ENCODE measurements at regions not wholly inside any gene's neighbourhood (a gene's known extent, or its start where the extent isn't known, plus 50 kb on each side); places are given as distances from the start of the nearest gene placed in this dataset.

DNA sequence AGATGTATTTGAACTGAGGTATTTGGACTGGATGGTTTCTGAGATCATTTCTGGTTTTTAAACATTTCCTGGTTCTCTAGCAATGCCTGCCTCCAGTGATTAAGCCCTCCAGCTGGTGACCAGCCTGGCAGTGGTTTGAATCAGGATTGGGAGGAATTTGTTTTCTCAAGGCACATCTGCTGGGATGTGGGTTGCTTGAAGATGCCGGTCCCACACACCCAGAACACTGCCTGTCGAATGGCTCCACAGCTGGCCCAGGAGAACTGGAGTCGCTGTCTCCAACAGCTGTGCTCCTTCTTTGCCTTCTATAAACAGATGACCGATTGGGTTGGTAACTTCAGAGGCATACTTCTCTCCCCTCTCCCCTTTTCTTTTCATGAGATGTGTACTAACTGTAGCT is 258.0 kb upstream of the DDHD1 start:
- no peaks in the 10 kb centered on the region for H3K9me3 ChIP-seq
- 80 to 91% methylated on average over 4 of the region's 4 CpGs for WGBS, 2 donors
- TF ChIP-seq, protein P1, sequence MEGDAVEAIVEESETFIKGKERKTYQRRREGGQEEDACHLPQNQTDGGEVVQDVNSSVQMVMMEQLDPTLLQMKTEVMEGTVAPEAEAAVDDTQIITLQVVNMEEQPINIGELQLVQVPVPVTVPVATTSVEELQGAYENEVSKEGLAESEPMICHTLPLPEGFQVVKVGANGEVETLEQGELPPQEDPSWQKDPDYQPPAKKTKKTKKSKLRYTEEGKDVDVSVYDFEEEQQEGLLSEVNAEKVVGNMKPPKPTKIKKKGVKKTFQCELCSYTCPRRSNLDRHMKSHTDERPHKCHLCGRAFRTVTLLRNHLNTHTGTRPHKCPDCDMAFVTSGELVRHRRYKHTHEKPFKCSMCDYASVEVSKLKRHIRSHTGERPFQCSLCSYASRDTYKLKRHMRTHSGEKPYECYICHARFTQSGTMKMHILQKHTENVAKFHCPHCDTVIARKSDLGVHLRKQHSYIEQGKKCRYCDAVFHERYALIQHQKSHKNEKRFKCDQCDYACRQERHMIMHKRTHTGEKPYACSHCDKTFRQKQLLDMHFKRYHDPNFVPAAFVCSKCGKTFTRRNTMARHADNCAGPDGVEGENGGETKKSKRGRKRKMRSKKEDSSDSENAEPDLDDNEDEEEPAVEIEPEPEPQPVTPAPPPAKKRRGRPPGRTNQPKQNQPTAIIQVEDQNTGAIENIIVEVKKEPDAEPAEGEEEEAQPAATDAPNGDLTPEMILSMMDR (IDR thresholded peaks at IDR 0.05) = no peak
- TF ChIP-seq EP300 (IDR thresholded peaks at IDR 0.05) (no peak), POLR2A (IDR thresholded peaks at IDR 0.05) (no peak)

DNA sequence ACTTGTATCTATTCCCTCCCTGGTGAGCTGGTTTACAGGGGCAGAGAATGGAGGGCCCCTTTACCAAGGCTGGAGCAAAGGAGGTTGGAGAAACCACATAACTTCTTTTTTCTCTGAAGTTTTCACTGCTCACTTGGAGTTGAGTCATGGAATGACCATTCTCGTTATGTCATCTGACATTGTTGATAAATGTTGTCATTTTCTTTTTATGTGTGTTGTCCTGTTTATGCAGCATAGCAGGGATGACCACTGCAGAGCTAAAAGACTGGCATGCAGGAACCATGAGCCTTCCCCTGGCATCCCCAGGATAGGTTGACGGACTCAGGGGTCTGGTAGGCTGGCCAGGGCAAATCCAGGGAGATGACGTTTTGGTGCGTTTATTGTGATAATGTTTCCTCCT is 256.8 kb upstream of the DDHD1 start:
- Histone ChIP-seq H3K9me3 (no peaks in the 10 kb centered on the region), H3K36me3 (no peaks in the 10 kb centered on the region), H3K4me1 (peaks cover 0 to 4% (median 0%) of the 10 kb centered on the region in 4 donors), H3K4me3 (no peak overlapping the region), H3K27ac (no peak overlapping the region), H3K27me3 (no peaks in the 10 kb centered on the region)
- TF ChIP-seq POLR2A (IDR thresholded peaks at IDR 0.05) = no peak
- TF ChIP-seq EP300 (IDR thresholded peaks at IDR 0.05) = no peak
- TF ChIP-seq, protein P1 (IDR thresholded peaks at IDR 0.05) = no peak
- WGBS, 2 donors = 78 to 79% methylated on average over 4 of the region's 4 CpGs
- no peak for DNase-seq (ENCODE audit: low spot score in 2 of 2)

More for the DNA sequence above, 258.0 kb upstream of the DDHD1 start:
- H3K36me3 ChIP-seq = no peaks in the 10 kb centered on the region
- peaks cover 0 to 4% (median 0%) of the 10 kb centered on the region in 4 donors for H3K4me1 ChIP-seq
- H3K27me3 ChIP-seq = no peaks in the 10 kb centered on the region
- no peak overlapping the region for H3K4me3 ChIP-seq
- DNase-seq (ENCODE audit: low spot score in 2 of 2) = no peak
- H3K27ac ChIP-seq = no peak overlapping the region

DNA sequence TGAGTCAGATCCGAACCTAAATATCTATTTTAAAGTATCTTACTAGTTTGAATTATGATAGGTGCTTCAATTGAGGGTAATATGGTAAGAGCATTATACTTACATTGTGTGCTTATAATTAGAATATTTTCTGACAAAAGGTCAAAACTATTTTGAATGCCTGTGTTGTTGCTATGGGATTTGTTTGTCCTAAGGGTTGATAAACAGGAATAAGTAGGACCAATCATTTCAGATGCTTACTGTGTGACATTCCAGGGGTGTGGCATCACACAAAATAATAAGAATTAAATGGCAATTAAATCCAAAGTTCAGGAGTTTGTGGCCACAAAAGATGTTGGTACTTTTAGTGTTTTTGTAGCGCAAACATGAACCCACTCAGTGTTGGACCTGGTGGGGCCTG is 256.2 kb upstream of the DDHD1 start:
- no peak for DNase-seq (ENCODE audit: low spot score in 2 of 2)

DNA sequence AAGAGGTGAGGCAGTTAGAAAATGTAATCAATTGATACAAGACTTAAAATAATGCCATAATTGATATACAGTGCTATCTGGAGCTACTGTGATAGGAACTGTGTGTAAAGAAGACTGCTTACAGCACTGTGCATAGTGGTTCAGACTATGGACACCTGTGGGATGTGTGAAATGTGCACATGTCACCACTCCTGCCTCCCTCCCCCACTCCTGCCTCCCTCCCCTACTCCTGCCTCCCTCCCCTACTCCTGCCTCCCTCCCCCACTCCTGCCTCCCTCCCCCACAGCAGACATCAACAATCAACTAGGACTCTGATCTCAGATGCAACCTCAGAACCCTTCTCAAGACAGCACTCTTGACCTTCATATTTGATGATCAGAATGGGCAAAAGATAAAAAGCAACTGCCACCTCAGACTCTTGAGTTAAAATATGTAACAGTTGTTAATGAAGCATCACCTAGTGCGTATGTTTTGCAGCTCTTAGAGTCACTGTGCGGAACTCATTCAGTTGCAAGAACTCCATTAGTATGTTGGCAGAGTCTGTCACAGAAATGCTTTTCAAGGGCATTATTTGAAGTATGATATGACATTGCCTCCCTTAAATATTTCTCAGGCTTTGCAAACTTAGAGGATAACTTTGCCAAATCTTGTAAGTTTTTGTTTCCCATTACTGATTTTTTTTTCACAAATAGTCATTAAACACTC is 255.2 kb upstream of the DDHD1 start:
- TF ChIP-seq EP300 (IDR thresholded peaks at IDR 0.05) = no peak
- no peak for TF ChIP-seq POLR2A (IDR thresholded peaks at IDR 0.05)
- TF ChIP-seq, protein P1 (IDR thresholded peaks at IDR 0.05) = no peak
- H3K36me3 ChIP-seq = no peaks in the 10 kb centered on the region
- H3K4me1 ChIP-seq = peaks cover 0 to 3% (median 0%) of the 10 kb centered on the region in 4 donors
- H3K27me3 ChIP-seq = no peaks in the 10 kb centered on the region
- no peak overlapping the region for H3K27ac ChIP-seq
- H3K9me3 ChIP-seq = no peaks in the 10 kb centered on the region
- no peak overlapping the region for H3K4me3 ChIP-seq
- DNase-seq (ENCODE audit: low spot score in 2 of 2) = no peak
- 92 to 95% methylated on average over 2 of the region's 2 CpGs for WGBS, 2 donors

More for the DNA sequence above, 256.2 kb upstream of the DDHD1 start:
- no peaks in the 10 kb centered on the region for H3K9me3 ChIP-seq
- peaks cover 0 to 4% (median 0%) of the 10 kb centered on the region in 4 donors for H3K4me1 ChIP-seq
- no peaks in the 10 kb centered on the region for H3K27me3 ChIP-seq
- WGBS, 2 donors = 91 to 95% methylated on average over 2 of the region's 2 CpGs
- no peak overlapping the region for H3K4me3 ChIP-seq
- no peak overlapping the region for H3K27ac ChIP-seq
- TF ChIP-seq, protein P1 (IDR thresholded peaks at IDR 0.05) = no peak
- TF ChIP-seq POLR2A (IDR thresholded peaks at IDR 0.05) (no peak), EP300 (IDR thresholded peaks at IDR 0.05) (no peak)
- H3K36me3 ChIP-seq = no peaks in the 10 kb centered on the region

DNA sequence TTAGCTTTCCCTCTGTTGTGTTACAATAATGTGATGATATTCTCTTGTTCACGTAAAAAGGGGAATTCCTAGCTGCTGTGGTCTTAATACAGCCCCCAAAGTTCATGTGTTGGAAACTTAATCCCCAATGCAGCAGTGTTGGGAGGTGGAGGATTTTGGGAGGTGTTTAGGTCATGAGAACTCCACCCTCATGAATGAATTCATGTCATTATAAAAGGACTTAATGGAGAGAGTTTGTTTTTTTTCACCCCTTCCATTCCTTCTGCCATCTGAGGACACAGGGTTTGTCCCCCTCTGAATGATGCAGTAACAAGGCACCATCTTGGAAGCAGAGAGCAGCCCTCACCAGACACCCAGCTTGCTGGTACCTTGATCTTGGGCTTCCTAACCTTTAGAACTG is 253.4 kb upstream of the DDHD1 start:
- 48 to 72% methylated on average over 1 of the region's 1 CpG for whole genome bisulfite sequencing, 2 donors
- no peaks in the 10 kb centered on the region for H3K27me3 ChIP-seq

More for the DNA sequence above, 253.4 kb upstream of the DDHD1 start:
- DNase-seq (ENCODE audit: low spot score in 2 of 2) = no peak
- H3K36me3 ChIP-seq = no peaks in the 10 kb centered on the region
- no peaks in the 10 kb centered on the region for H3K4me1 ChIP-seq
- no peaks in the 10 kb centered on the region for H3K9me3 ChIP-seq
- H3K27ac ChIP-seq = no peak overlapping the region
- TF ChIP-seq, protein P1 (IDR thresholded peaks at IDR 0.05) = no peak
- no peak for TF ChIP-seq EP300 (IDR thresholded peaks at IDR 0.05)
- TF ChIP-seq POLR2A (IDR thresholded peaks at IDR 0.05) = no peak
- no peak overlapping the region for H3K4me3 ChIP-seq
